ENCODE measurements at regions not wholly inside any gene's neighbourhood (a gene's known extent, or its start where the extent isn't known, plus 50 kb on each side); places are given as distances from the start of the nearest gene placed in this dataset.

GRCh38 chr9:23145467-23145866 lies 680.6 kb downstream of the ELAVL2 start:
- WGBS: 100% methylated on average over 1 of the region's 1 CpG
- intact Hi-C loops (cut with DNase I): no loop called here
- H3K4me1 ChIP-seq: no peaks in the 10 kb centered on the region
- H3K27ac ChIP-seq (replicated peaks in 1 of 4): no peak overlapping the region
- DNase-seq (ENCODE audit: extremely low spot score): no peak
- H3K36me3 ChIP-seq: no peaks in the 10 kb centered on the region
- TF ChIP-seq POLR2A (IDR thresholded peaks at IDR 0.05; ENCODE audit: low read depth): no peak
- TF ChIP-seq EP300 (IDR thresholded peaks at IDR 0.05): no peak
- TF ChIP-seq POLR2AphosphoS5 (IDR thresholded peaks at IDR 0.05): no peak
- TF ChIP-seq, protein P1, sequence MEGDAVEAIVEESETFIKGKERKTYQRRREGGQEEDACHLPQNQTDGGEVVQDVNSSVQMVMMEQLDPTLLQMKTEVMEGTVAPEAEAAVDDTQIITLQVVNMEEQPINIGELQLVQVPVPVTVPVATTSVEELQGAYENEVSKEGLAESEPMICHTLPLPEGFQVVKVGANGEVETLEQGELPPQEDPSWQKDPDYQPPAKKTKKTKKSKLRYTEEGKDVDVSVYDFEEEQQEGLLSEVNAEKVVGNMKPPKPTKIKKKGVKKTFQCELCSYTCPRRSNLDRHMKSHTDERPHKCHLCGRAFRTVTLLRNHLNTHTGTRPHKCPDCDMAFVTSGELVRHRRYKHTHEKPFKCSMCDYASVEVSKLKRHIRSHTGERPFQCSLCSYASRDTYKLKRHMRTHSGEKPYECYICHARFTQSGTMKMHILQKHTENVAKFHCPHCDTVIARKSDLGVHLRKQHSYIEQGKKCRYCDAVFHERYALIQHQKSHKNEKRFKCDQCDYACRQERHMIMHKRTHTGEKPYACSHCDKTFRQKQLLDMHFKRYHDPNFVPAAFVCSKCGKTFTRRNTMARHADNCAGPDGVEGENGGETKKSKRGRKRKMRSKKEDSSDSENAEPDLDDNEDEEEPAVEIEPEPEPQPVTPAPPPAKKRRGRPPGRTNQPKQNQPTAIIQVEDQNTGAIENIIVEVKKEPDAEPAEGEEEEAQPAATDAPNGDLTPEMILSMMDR (IDR thresholded peaks at IDR 0.05): no peak
- H3K9me3 ChIP-seq: peaks cover 0 to 5% (median 0%) of the 10 kb centered on the region in 4 donors
- H3K27me3 ChIP-seq: no peaks in the 10 kb centered on the region
- H3K4me3 ChIP-seq: no peak overlapping the region

- WGBS: 93% methylated on average over 7 of the region's 7 CpGs
- no peak for DNase-seq (ENCODE audit: extremely low spot score)
- no peaks in the 10 kb centered on the region for H3K4me1 ChIP-seq
- intact Hi-C loops (cut with DNase I): no loop called here
- H3K4me3 ChIP-seq: no peak overlapping the region
- H3K27ac ChIP-seq (replicated peaks in 1 of 4): no peak overlapping the region
- TF ChIP-seq EP300 (IDR thresholded peaks at IDR 0.05) (no peak), POLR2AphosphoS5 (IDR thresholded peaks at IDR 0.05) (no peak), POLR2A (IDR thresholded peaks at IDR 0.05; ENCODE audit: low read depth) (no peak)
- TF ChIP-seq, protein P1 (IDR thresholded peaks at IDR 0.05): no peak
- peaks cover 0 to 4% (median 0%) of the 10 kb centered on the region in 4 donors for H3K9me3 ChIP-seq
- no peaks in the 10 kb centered on the region for H3K36me3 ChIP-seq
- no peaks in the 10 kb centered on the region for H3K27me3 ChIP-seq
Observed at GRCh38 chr9:23153058-23153457, 673.0 kb downstream of the ELAVL2 start.

GRCh38 chr9:23160491-23160890 lies 665.5 kb downstream of the ELAVL2 start:
- Histone ChIP-seq H3K4me3 (no peak overlapping the region), H3K27ac (replicated peaks in 1 of 4) (no peak overlapping the region), H3K27me3 (no peaks in the 10 kb centered on the region), H3K9me3 (no peaks in the 10 kb centered on the region), H3K36me3 (no peaks in the 10 kb centered on the region), H3K4me1 (no peaks in the 10 kb centered on the region)
- no peak for DNase-seq (ENCODE audit: extremely low spot score)
- TF ChIP-seq POLR2AphosphoS5 (IDR thresholded peaks at IDR 0.05): no peak
- no peak for TF ChIP-seq POLR2A (IDR thresholded peaks at IDR 0.05; ENCODE audit: low read depth)
- TF ChIP-seq, protein P1 (IDR thresholded peaks at IDR 0.05): no peak
- 94% methylated on average over 2 of the region's 2 CpGs for WGBS
- intact Hi-C loops (cut with DNase I): no loop called here

DNA sequence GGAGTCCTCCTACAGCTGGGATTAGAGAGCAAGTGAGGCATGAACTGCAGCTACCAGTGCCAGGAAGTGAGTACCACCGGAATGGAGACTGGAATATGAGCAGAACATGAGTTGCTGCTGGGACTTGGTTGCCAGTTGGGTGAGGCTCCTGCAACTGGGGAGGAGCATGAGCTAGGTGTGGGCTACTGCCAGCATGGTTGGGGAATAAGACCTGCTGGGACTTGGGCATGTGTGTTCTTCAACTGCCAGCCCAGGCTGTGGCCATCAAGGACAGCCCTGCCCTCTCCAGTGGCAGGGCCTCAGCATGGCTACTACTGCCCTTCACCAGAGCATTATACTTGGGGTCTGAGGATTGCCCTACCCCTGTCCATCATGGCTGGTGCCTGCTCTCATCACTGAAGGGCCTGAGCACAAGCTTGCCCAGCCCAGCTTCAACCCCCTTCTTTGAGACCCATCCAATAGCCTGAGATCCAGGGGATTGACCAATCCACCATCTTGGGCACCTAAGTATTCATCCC lies 665.0 kb downstream of the ELAVL2 start:
- Histone ChIP-seq H3K36me3 (no peaks in the 10 kb centered on the region), H3K9me3 (no peaks in the 10 kb centered on the region), H3K27ac (replicated peaks in 1 of 4) (no peak overlapping the region), H3K27me3 (no peaks in the 10 kb centered on the region), H3K4me3 (no peak overlapping the region), H3K4me1 (no peaks in the 10 kb centered on the region)
- WGBS: 89% methylated on average over 1 of the region's 1 CpG
- DNase-seq (ENCODE audit: extremely low spot score): no peak
- intact Hi-C loops (cut with DNase I): no loop called here
- TF ChIP-seq POLR2A (IDR thresholded peaks at IDR 0.05; ENCODE audit: low read depth) (no peak), POLR2AphosphoS5 (IDR thresholded peaks at IDR 0.05) (no peak), EP300 (IDR thresholded peaks at IDR 0.05) (no peak)
- TF ChIP-seq, protein P1 (IDR thresholded peaks at IDR 0.05): no peak

DNA sequence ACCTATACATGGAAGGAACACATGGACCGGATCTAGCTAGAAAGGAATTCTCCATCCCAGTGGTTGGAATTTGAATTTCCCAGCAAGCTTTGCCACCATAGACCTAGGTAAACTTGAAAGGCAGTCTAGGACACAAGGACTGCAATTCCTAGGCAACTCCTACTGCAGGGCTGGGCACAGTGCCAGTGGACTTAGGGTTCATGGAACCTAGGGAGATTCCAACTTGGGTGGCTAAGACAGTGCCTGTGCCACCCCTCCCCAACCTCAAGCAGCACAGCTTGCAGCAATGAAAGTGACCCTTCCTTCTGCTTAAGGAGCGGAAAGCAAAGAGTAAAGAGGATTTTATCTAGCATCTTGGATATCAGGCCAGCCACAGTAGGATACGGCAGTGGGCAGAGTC lies 663.3 kb downstream of the ELAVL2 start:
- Histone ChIP-seq H3K4me3 (no peak overlapping the region), H3K9me3 (no peaks in the 10 kb centered on the region), H3K27ac (replicated peaks in 1 of 4) (no peak overlapping the region), H3K36me3 (no peaks in the 10 kb centered on the region), H3K27me3 (no peaks in the 10 kb centered on the region), H3K4me1 (no peaks in the 10 kb centered on the region)
- TF ChIP-seq POLR2AphosphoS5 (IDR thresholded peaks at IDR 0.05) (no peak), POLR2A (IDR thresholded peaks at IDR 0.05; ENCODE audit: low read depth) (no peak), EP300 (IDR thresholded peaks at IDR 0.05) (no peak)
- TF ChIP-seq, protein P1 (IDR thresholded peaks at IDR 0.05): no peak
- intact Hi-C loops (cut with DNase I): no loop called here
- WGBS: 84% methylated on average over 3 of the region's 3 CpGs
- DNase-seq (ENCODE audit: extremely low spot score): no peak

All from esophagus muscularis mucosa (tissue), 4 donors.